H9 (cell line): ENCODE measurements at regions not wholly inside any gene's neighbourhood (a gene's known extent, or its start where the extent isn't known, plus 50 kb on each side); places are given as distances from the start of the nearest gene placed in this dataset.

Experiments used
- DNase-seq: peaks from one replicate; pipeline ENCODE4 v3.0.0-alpha.2; 2017
- H2AFZ ChIP-seq: one replicate; pipeline ENCODE4 v1.6.1; 2013; ENCODE audit warnings: mild to moderate bottlenecking, low read length, control low read depth, moderate library complexity
- H2AK5ac ChIP-seq: 2 replicates; pipeline ENCODE4 v1.6.1; 2013; ENCODE audit warnings: low read length, control low read depth, mixed read lengths; ENCODE audit not compliant: insufficient read length
- H2BK120ac ChIP-seq: one replicate; pipeline ENCODE4 v1.6.1; 2013; ENCODE audit warnings: low read depth, mild to moderate bottlenecking, low read length, control low read depth, inconsistent platforms; ENCODE audit not compliant: poor library complexity, severe bottlenecking
- H2BK12ac ChIP-seq: 2 replicates; pipeline ENCODE4 v1.6.1; 2013; ENCODE audit warnings: low read length, control low read depth, mixed read lengths, low read depth; ENCODE audit not compliant: insufficient read length
- H2BK15ac ChIP-seq: 2 replicates; pipeline ENCODE4 v1.6.1; 2013; ENCODE audit warnings: low read depth, low read length, control low read depth
- H2BK20ac ChIP-seq: one replicate; pipeline ENCODE4 v1.6.1; 2013; ENCODE audit warnings: low read depth, mild to moderate bottlenecking, low read length, control low read depth, inconsistent platforms; ENCODE audit not compliant: poor library complexity, severe bottlenecking
- H2BK5ac ChIP-seq: 2 replicates; pipeline ENCODE4 v1.6.1; 2013; ENCODE audit warnings: low read length, control low read depth, mixed read lengths; ENCODE audit not compliant: insufficient read length
- H3K14ac ChIP-seq: 2 replicates; pipeline ENCODE4 v1.6.1; 2013; ENCODE audit warnings: low read length, control low read depth; ENCODE audit not compliant: insufficient read depth
- H3K18ac ChIP-seq: 2 replicates; pipeline ENCODE4 v1.6.1; 2013; ENCODE audit warnings: low read depth, mild to moderate bottlenecking, mixed read lengths, low read length, control low read depth; ENCODE audit not compliant: insufficient read length
- H3K23ac ChIP-seq: 2 replicates; pipeline ENCODE4 v1.6.1; 2013; ENCODE audit warnings: low read length, control low read depth, mixed read lengths, low read depth; ENCODE audit not compliant: insufficient read length
- H3K23me2 ChIP-seq: 2 replicates; pipeline ENCODE4 v1.6.1; 2013; ENCODE audit warnings: low read depth, mild to moderate bottlenecking, mixed read lengths, low read length, control low read depth; ENCODE audit not compliant: insufficient read length, poor library complexity, severe bottlenecking
- H3K27ac ChIP-seq: 2 replicates; pipeline ENCODE4 v1.5.1; 2013; ENCODE audit warnings: low read length, control low read depth, mixed read lengths, low read depth; ENCODE audit not compliant: insufficient read length
- H3K27me3 ChIP-seq: 2 replicates; pipeline ENCODE4 v1.6.1; 2013; ENCODE audit warnings: low read length, control low read depth, inconsistent platforms; ENCODE audit not compliant: insufficient read depth
- H3K4ac ChIP-seq: 2 replicates; pipeline ENCODE4 v1.6.1; 2013; ENCODE audit warnings: low read depth, mild to moderate bottlenecking, control low read depth, inconsistent platforms, low read length, moderate library complexity
- H3K4me1 ChIP-seq: 2 replicates; pipeline ENCODE4 v1.6.1; 2013; ENCODE audit warnings: low read length, control low read depth, inconsistent platforms; ENCODE audit not compliant: insufficient read depth
- H3K4me2 ChIP-seq: 2 replicates; pipeline ENCODE4 v1.6.1; 2013; ENCODE audit warnings: low read length, control low read depth, mixed read lengths; ENCODE audit not compliant: insufficient read length, insufficient read depth
- H3K56ac ChIP-seq: 2 replicates; pipeline ENCODE4 v1.6.1; 2013; ENCODE audit warnings: low read depth, mild to moderate bottlenecking, mixed read lengths, low read length, control low read depth; ENCODE audit not compliant: insufficient read length
- H3K79me1 ChIP-seq: 2 replicates; pipeline ENCODE4 v1.6.1; 2013; ENCODE audit warnings: low read depth, mild to moderate bottlenecking, moderate library complexity, low read length, control low read depth, inconsistent platforms; ENCODE audit not compliant: insufficient read depth, poor library complexity, severe bottlenecking
- H3K79me2 ChIP-seq: 2 replicates; pipeline ENCODE4 v1.6.1; 2013; ENCODE audit warnings: low read length, control low read depth, inconsistent platforms; ENCODE audit not compliant: insufficient read depth
- H3K9ac ChIP-seq: 2 replicates; pipeline ENCODE4 v1.6.1; 2013; ENCODE audit warnings: low read length, control low read depth, mixed read lengths; ENCODE audit not compliant: insufficient read length; ENCODE audit errors: extremely low read depth
- H3K9me3 ChIP-seq: one replicate; pipeline ENCODE4 v1.6.1; 2013; ENCODE audit warnings: low read depth, low read length, inconsistent platforms; ENCODE audit not compliant: control insufficient read depth
- H3T11ph ChIP-seq: one replicate; pipeline ENCODE4 v1.6.1; 2013; ENCODE audit warnings: mild to moderate bottlenecking, low read length, control low read depth, inconsistent platforms
- H4K20me1 ChIP-seq: one replicate; pipeline ENCODE4 v1.6.1; 2013; ENCODE audit not compliant: control insufficient read depth, insufficient read length, insufficient read depth
- H4K5ac ChIP-seq: 2 replicates; pipeline ENCODE4 v1.6.1; 2013; ENCODE audit warnings: low read depth, mild to moderate bottlenecking, mixed read lengths, low read length, control low read depth; ENCODE audit not compliant: insufficient read length
- H4K8ac ChIP-seq: replicated peaks from 2 replicates; pipeline ENCODE4 v1.6.1; 2013; ENCODE audit warnings: low read length, control low read depth, mixed read lengths, low read depth; ENCODE audit not compliant: insufficient read length
- H4K91ac ChIP-seq: 2 replicates; pipeline ENCODE4 v1.6.1; 2013; ENCODE audit warnings: low read depth, mild to moderate bottlenecking, moderate library complexity, mixed read lengths, low read length, control low read depth; ENCODE audit not compliant: insufficient read length
- H3K27ac Mint-ChIP-seq, 3 experiments: 2 replicates in 2 of 3; 3 replicates in 1 of 3; pipeline ENCODE4 v1.8.0; 2020 to 2021; ENCODE audit warnings: mixed read lengths in 3 of 3, mild to moderate bottlenecking in 1 of 3, moderate library complexity in 1 of 3
- H3K27me3 Mint-ChIP-seq: 2 replicates; pipeline ENCODE4 v1.8.0; 2021; ENCODE audit warnings: low read depth, mild to moderate bottlenecking, moderate library complexity, mixed read lengths
- H3K36me3 Mint-ChIP-seq, 3 experiments: 2 replicates in 2 of 3; 3 replicates in 1 of 3; pipeline ENCODE4 v1.8.0; 2020 to 2021; ENCODE audit warnings: low read depth in 3 of 3, mixed read lengths in 3 of 3; ENCODE audit not compliant: insufficient read depth in 1 of 3
- H3K4me1 Mint-ChIP-seq, 2 experiments: 2 replicates each; pipeline ENCODE4 v1.8.0; 2020; ENCODE audit warnings: mixed read lengths in 2 of 2
- H3K4me3 Mint-ChIP-seq, 2 experiments: 2 replicates in 1 of 2; 3 replicates in 1 of 2; pipeline ENCODE4 v1.8.0; 2020 to 2021; ENCODE audit warnings: mild to moderate bottlenecking in 2 of 2, mixed read lengths in 2 of 2, moderate library complexity in 1 of 2
- H3K9me3 Mint-ChIP-seq, 2 experiments: 2 replicates in 1 of 2; 3 replicates in 1 of 2; pipeline ENCODE4 v1.8.0; 2020; ENCODE audit warnings: mild to moderate bottlenecking in 2 of 2, mixed read lengths in 2 of 2, moderate library complexity in 1 of 2
- CTCF ChIP-seq: fragments of 200-600 bp; sonication (generic); conservative IDR thresholded peaks from 3 replicates; pipeline ENCODE4 v1.8.0; 2021; ENCODE audit warnings: antibody characterized with exemption, mild to moderate bottlenecking
- WGBS: extraction: QIAGEN DNeasy Blood & Tissue Kit; methylation state at CpG from one replicate; pipeline ENCODE4 v1.1.7; 2013; ENCODE audit warnings: missing lambda C conversion rate, low lambda C conversion rate, mixed read lengths; ENCODE audit not compliant: insufficient read length; ENCODE audit errors: extremely low coverage; 5-methylcytosine and 5-hydroxymethylcytosine counted together

DNA sequence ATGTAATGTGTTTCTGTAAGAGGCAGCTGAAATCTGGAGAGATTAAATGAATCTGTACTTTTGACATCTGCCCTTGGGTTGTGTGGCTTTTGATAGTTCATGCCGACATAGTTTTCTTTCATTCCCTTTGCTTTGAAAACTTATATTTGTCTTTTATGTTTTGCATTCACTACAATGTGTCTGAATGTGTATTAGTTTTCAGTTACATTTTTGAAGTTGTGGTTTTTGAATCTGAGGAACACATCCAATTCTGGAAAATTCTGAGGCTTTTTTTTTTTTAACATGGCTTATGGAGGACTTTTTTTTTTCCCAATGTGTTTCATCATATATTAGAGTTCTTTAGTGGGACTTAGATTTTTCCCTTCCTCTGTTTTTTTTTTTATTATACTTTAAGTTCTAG lies 683.7 kb upstream of the SOX9 start:
- H3K79me2 ChIP-seq: no peaks in the 10 kb centered on the region
- TF ChIP-seq CTCF: no peak
- H3K9ac ChIP-seq: no peak overlapping the region
- H4K20me1 ChIP-seq: no peaks in the 10 kb centered on the region
- H2BK15ac ChIP-seq: no peak overlapping the region
- no peak overlapping the region for H3K56ac ChIP-seq
- no peaks in the 10 kb centered on the region for H3K23me2 ChIP-seq
- no peak overlapping the region for H3K18ac ChIP-seq
- H3T11ph ChIP-seq: no peak overlapping the region
- H3K23ac ChIP-seq: no peak overlapping the region
- no peak overlapping the region for H2BK120ac ChIP-seq
- H2AFZ ChIP-seq: no peak overlapping the region
- H2AK5ac ChIP-seq: no peak overlapping the region
- H4K5ac ChIP-seq: no peak overlapping the region
- no peak overlapping the region for H2BK12ac ChIP-seq
- no peak overlapping the region for H3K14ac ChIP-seq
- H2BK5ac ChIP-seq: no peak overlapping the region
- H2BK20ac ChIP-seq: no peak overlapping the region
- no peaks in the 10 kb centered on the region for H3K27me3 ChIP-seq
- no peaks in the 10 kb centered on the region; a peak in 1 of 5 replicates for H3K9me3 Mint-ChIP-seq
- H3K79me1 ChIP-seq: no peaks in the 10 kb centered on the region
- no CpG with 5 or more reads among the region's 1 CpG for WGBS
- no peak overlapping the region for H3K4ac ChIP-seq
- H3K4me2 ChIP-seq: no peak overlapping the region
- H3K4me3 Mint-ChIP-seq: no peak overlapping the region
- no peaks in the 10 kb centered on the region for H3K4me1 Mint-ChIP-seq
- no peaks in the 10 kb centered on the region for H3K4me1 ChIP-seq
- H3K36me3 Mint-ChIP-seq: no peaks in the 10 kb centered on the region
- H3K27ac ChIP-seq: no peak overlapping the region
- H4K8ac ChIP-seq: no peak overlapping the region
- no peak for DNase-seq
- H3K9me3 ChIP-seq: no peaks in the 10 kb centered on the region
- no peak overlapping the region for H3K27ac Mint-ChIP-seq
- no peak overlapping the region for H4K91ac ChIP-seq
- H3K27me3 Mint-ChIP-seq: no peaks in the 10 kb centered on the region
